Thyroid gland (tissue), 4 donors: ENCODE measurements at regions not wholly inside any gene's neighbourhood (a gene's known extent, or its start where the extent isn't known, plus 50 kb on each side); places are given as distances from the start of the nearest gene placed in this dataset.

ENCODE experiments used
- DNase-seq, 2 donors: peaks; one replicate each; pipeline ENCODE4 v3.0.0-alpha.2; 2019
- H3K27ac ChIP-seq, 3 donors: fragments of 200-600 bp; sonication (generic); 1 replicate in 2 of 3; 2 replicates in 1 of 3; pipeline ENCODE4 v1.5.1; 2016 to 2019; ENCODE audit warnings: mild to moderate bottlenecking in 1 of 3, moderate library complexity in 1 of 3
- H3K27me3 ChIP-seq: fragments of 200-600 bp; sonication (generic); one replicate; pipeline ENCODE4 v1.5.1; 2019
- H3K36me3 ChIP-seq, 2 donors: fragments of 200-600 bp; sonication (generic); one replicate each; pipeline ENCODE4 v1.5.1; 2016 to 2019
- H3K4me1 ChIP-seq, 2 donors: fragments of 200-600 bp; sonication (generic); one replicate each; pipeline ENCODE4 v1.5.1; 2017 to 2019
- H3K4me3 ChIP-seq, 3 donors: fragments of 200-600 bp; sonication (generic); replicated peaks in 1 of 3; 1 replicate in 2 of 3; 2 replicates in 1 of 3; pipeline ENCODE4 v1.5.1; 2016; ENCODE audit warnings: mild to moderate bottlenecking in 1 of 3
- H3K9me3 ChIP-seq: fragments of 200-600 bp; sonication (generic); one replicate; pipeline ENCODE4 v1.5.1; 2017
- POLR2A ChIP-seq, 2 donors: fragments of 450-650 bp; IDR thresholded peaks; one replicate each; pipeline ENCODE4 v1.6.1; 2017; ENCODE audit warnings: antibody characterized with exemption in 2 of 2, mild to moderate bottlenecking in 2 of 2, moderate library complexity in 1 of 2
- WGBS, 2 donors: methylation state at CpG; one replicate each; pipeline ENCODE4 v1.1.5; 2017; 5-methylcytosine and 5-hydroxymethylcytosine counted together
- intact Hi-C: fragments of 100-400 bp; cut with DNase I; formaldehyde crosslinking; loops from one replicate; pipeline ENCODE4 v1.15.1; 2023
- TF ChIP-seq, protein P1 (sequence below), 6 experiments: fragments of 200-600 bp in 3 of 6; fragments of 450-650 bp in 3 of 6; sonication (generic) in 3 of 6; IDR thresholded peaks; one replicate each; pipeline ENCODE4 v1.5.1; 2016 to 2019; ENCODE audit warnings: antibody characterized with exemption in 6 of 6, mild to moderate bottlenecking in 2 of 6, inconsistent platforms in 1 of 6, moderate library complexity in 1 of 6

DNA sequence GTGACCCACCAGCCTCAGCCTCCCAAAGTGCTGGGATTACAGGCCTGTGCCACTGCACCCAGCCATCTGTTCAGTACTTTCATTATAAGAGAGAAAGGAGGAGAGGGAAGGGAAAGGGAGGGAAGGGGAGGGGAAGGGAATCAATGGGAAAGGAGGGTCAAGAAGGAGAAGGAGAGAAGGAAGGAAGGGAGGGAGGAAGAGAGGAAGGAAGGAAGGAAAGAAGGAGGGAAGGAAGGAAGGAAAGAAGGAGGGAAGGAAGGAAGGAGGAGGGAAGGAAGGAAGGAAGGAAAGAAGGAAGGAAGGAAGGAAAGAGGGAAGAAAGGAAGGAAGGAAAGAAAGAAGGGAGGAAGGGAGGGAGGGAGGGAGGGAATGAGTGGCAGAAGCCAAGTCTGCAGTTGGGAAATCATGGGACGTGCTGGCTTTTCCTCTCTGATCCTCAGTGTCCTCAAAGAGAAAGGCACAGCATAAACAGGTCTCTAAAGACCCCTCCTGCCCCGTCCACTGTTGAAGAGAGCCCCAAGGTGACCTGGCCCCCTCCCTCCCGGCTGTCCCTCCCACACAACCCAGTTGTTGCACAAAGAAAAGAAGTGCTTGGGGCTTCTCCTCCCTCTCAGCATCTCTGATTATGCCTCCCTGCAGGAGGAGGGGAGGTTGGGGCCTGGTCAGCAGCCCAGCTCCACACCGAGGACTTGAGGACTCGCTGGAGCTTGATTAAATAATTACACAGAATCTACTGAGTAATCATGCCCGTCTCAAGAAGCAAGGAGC, 69.1 kb upstream of the TOP1 start:
- Histone ChIP-seq H3K4me1 (peaks cover 0 to 5% of the 10 kb centered on the region in 2 donors), H3K36me3 (no peaks in the 10 kb centered on the region), H3K4me3 (no peak overlapping the region), H3K9me3 (no peaks in the 10 kb centered on the region), H3K27me3 (no peaks in the 10 kb centered on the region), H3K27ac (no peak overlapping the region)
- TF ChIP-seq, protein P1, sequence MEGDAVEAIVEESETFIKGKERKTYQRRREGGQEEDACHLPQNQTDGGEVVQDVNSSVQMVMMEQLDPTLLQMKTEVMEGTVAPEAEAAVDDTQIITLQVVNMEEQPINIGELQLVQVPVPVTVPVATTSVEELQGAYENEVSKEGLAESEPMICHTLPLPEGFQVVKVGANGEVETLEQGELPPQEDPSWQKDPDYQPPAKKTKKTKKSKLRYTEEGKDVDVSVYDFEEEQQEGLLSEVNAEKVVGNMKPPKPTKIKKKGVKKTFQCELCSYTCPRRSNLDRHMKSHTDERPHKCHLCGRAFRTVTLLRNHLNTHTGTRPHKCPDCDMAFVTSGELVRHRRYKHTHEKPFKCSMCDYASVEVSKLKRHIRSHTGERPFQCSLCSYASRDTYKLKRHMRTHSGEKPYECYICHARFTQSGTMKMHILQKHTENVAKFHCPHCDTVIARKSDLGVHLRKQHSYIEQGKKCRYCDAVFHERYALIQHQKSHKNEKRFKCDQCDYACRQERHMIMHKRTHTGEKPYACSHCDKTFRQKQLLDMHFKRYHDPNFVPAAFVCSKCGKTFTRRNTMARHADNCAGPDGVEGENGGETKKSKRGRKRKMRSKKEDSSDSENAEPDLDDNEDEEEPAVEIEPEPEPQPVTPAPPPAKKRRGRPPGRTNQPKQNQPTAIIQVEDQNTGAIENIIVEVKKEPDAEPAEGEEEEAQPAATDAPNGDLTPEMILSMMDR (IDR thresholded peaks at IDR 0.05) = no peak
- TF ChIP-seq POLR2A (IDR thresholded peaks at IDR 0.05) = no peak
- intact Hi-C loops = loop anchor here (10.0 kb wide), 2 partner anchors 805 to 1695 kb away; no protein-coding TSS in a partner anchor
- no peak for DNase-seq
- whole genome bisulfite sequencing, 2 donors = 52 to 58% methylated on average over 4 to 6 of the region's 6 CpGs

GRCh38 chr20:40960101-40960500, 68.5 kb upstream of the TOP1 start:
- 85 to 87% methylated on average over 4 of the region's 4 CpGs for WGBS, 2 donors
- Histone ChIP-seq H3K27ac (no peak overlapping the region), H3K36me3 (no peaks in the 10 kb centered on the region), H3K27me3 (no peaks in the 10 kb centered on the region), H3K4me1 (peaks cover 0 to 5% of the 10 kb centered on the region in 2 donors), H3K4me3 (no peak overlapping the region), H3K9me3 (no peaks in the 10 kb centered on the region)
- TF ChIP-seq POLR2A (IDR thresholded peaks at IDR 0.05) = no peak
- TF ChIP-seq, protein P1 (IDR thresholded peaks at IDR 0.05) = no peak
- no peak for DNase-seq
- intact Hi-C loops = loop anchor here (10.0 kb wide), 1 partner anchor 805 kb away; no protein-coding TSS in a partner anchor

- Histone ChIP-seq H3K9me3 (no peaks in the 10 kb centered on the region), H3K4me3 (no peak overlapping the region), H3K27ac (no peak overlapping the region), H3K36me3 (no peaks in the 10 kb centered on the region), H3K27me3 (no peaks in the 10 kb centered on the region), H3K4me1 (peaks cover 0 to 5% of the 10 kb centered on the region in 2 donors)
- intact Hi-C loops = loop anchor here (10.0 kb wide), 1 partner anchor 806 kb away; no protein-coding TSS in a partner anchor
- DNase-seq = no peak
- TF ChIP-seq, protein P1 (IDR thresholded peaks at IDR 0.05) = no peak
- no peak for TF ChIP-seq POLR2A (IDR thresholded peaks at IDR 0.05)
- 81 to 85% methylated on average over 10 of the region's 10 CpGs for WGBS, 2 donors
These were observed 68.1 kb upstream of the TOP1 start for GRCh38 chr20:40960521-40960956.

DNA sequence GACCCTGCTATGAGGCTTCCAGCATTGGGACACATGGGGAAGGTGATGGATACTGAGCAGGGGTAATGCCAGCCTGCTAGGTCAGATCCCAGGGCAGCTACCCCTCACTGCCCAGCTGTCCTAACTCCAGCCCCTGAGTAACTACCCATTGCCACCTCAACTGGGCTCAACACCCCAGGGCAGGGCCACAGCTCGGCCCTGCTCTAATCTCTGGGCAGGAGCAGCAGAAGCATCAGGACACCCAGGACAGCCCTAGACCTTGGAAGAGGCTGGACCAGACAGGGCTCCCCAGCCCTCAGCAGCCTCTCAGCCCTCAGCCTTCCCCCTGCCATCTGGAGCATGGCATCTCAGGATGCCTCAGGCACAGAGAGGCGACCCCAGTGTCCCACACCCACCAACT, 67.4 kb upstream of the TOP1 start:
- WGBS, 2 donors = 95 to 100% methylated on average over 1 to 2 of the region's 2 CpGs
- no peaks in the 10 kb centered on the region for H3K36me3 ChIP-seq
- no peak overlapping the region for H3K27ac ChIP-seq
- no peak overlapping the region for H3K4me3 ChIP-seq
- H3K27me3 ChIP-seq = no peaks in the 10 kb centered on the region
- no peak for DNase-seq
- TF ChIP-seq POLR2A (IDR thresholded peaks at IDR 0.05) = no peak
- TF ChIP-seq, protein P1 (IDR thresholded peaks at IDR 0.05) = no peak
- peaks cover 0 to 5% of the 10 kb centered on the region in 2 donors for H3K4me1 ChIP-seq
- intact Hi-C loops = loop anchor here (10.0 kb wide), 1 partner anchor 806 kb away; no protein-coding TSS in a partner anchor
- no peaks in the 10 kb centered on the region for H3K9me3 ChIP-seq
